Activated CD4-positive, alpha-beta T cell treated with anti-CD3 and anti-CD28 coated beads, Interleukin-2, amount 10 ng/mL, durations not matched to agents 24 days and 14 days (primary cell): ENCODE measurements at regions not wholly inside any gene's neighbourhood (a gene's known extent, or its start where the extent isn't known, plus 50 kb on each side); places are given as distances from the start of the nearest gene placed in this dataset.
"Not testable (repeated sequence)": the region's sequence is repeated elsewhere in the genome, so short reads cannot be mapped to it uniquely, and the experiment has no call there.

Source experiments
- DNase-seq: peaks from one replicate; pipeline ENCODE4 v3.0.0; 2022
- H3K27ac Mint-ChIP-seq: one replicate; pipeline ENCODE4 v1.8.0; 2022; ENCODE audit warnings: mild to moderate bottlenecking, mixed read lengths
- H3K27me3 Mint-ChIP-seq: one replicate; pipeline ENCODE4 v1.8.0; 2022; ENCODE audit warnings: mixed read lengths
- H3K36me3 Mint-ChIP-seq: one replicate; pipeline ENCODE4 v1.8.0; 2022; ENCODE audit warnings: low read depth, mild to moderate bottlenecking, mixed read lengths
- H3K4me1 Mint-ChIP-seq: one replicate; pipeline ENCODE4 v1.8.0; 2021; ENCODE audit warnings: mixed read lengths
- H3K4me3 Mint-ChIP-seq: one replicate; pipeline ENCODE4 v1.8.0; 2022; ENCODE audit warnings: mild to moderate bottlenecking, moderate library complexity, mixed read lengths
- H3K9me3 Mint-ChIP-seq: one replicate; pipeline ENCODE4 v1.8.0; 2021; ENCODE audit warnings: mixed read lengths
- intact Hi-C: fragments of 100-400 bp; cut with micrococcal nuclease; formaldehyde crosslinking; loops from one replicate; pipeline ENCODE4 v1.15.1; 2023

DNA sequence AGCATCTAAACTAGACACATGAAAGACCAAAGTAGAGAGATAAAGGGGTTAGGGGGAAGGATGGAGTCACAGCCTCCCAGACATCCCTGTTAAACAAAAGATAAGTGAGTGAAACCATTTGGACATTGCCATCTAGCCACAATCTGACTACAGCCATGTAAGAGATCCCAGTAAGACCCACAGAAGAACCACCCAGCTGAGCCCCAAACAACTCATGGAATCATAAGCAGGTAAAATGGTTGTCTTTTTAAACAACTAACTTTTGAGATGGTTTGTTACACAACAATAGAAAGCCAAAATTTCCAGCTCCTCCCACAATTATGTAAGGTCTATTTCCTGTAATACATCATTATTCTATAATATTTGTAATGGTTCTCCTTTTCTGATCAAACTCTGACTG is 437.5 kb downstream of the IGSF11 start:
- Mint-ChIP-seq H3K9me3 (peaks cover 6% of the 10 kb centered on the region), H3K27ac (no peak overlapping the region), H3K4me3 (no peak overlapping the region), H3K36me3 (no peaks in the 10 kb centered on the region), H3K4me1 (no peaks in the 10 kb centered on the region), H3K27me3 (no peaks in the 10 kb centered on the region)
- intact Hi-C loops, result no loop called here
- DNase-seq, result no peak

DNA sequence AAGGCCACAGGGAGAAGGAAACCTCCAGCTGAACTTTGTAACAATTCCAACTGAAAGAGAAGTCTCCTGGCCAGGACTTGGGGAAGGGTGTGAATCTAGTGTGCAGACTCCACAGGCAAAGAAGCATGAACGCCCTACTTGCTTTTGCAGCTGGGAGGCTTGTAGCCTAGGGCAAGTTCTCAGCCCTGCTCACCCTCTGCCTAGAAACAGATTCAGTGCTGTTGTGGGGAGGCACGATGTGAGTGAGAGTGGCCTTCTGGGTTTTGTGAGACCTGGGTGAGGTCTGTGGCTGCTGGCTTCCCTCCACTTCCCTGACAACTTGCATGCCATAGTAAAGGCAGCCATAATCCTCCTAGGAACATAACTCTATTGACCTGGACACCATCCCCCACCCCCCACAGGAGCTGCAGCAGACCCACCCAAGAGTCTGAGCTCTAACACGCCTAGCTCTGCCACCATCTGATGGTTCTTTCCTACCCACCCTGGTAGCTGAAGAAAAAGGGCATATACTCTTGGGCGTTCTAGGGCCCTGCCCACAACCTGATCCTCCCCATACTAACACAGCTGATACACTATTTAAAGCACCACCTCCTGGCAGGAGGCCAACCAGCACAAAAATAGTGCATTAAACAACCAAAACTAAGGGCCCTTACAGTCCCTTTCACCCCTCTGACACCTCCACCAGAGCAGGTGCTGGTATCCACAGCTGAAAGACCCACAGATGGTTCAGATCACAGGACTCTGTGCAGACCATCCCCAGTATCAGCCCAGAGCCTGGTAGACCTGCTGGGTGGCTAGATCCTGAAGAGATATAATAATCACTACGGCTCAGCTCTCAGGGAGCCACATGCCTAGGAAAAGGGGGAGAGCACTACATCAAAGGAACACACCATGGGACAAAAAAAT is 426.5 kb downstream of the IGSF11 start:
- Mint-ChIP-seq H3K4me1 (no peaks in the 10 kb centered on the region), H3K36me3 (no peaks in the 10 kb centered on the region), H3K4me3 (no peak overlapping the region), H3K27me3 (no peaks in the 10 kb centered on the region), H3K9me3 (peaks cover 8% of the 10 kb centered on the region), H3K27ac (no peak overlapping the region)
- intact Hi-C loops, result no loop called here
- no peak for DNase-seq

GRCh38 chr3:118618247-118619040 is 416.2 kb downstream of the IGSF11 start:
- no peak for DNase-seq
- H3K4me3 Mint-ChIP-seq, result no peak overlapping the region
- intact Hi-C loops, result no loop called here
- H3K4me1 Mint-ChIP-seq, result no peaks in the 10 kb centered on the region
- H3K27ac Mint-ChIP-seq, result no peak overlapping the region
- no peaks in the 10 kb centered on the region for H3K36me3 Mint-ChIP-seq
- no peaks in the 10 kb centered on the region for H3K9me3 Mint-ChIP-seq
- H3K27me3 Mint-ChIP-seq, result no peaks in the 10 kb centered on the region

DNA sequence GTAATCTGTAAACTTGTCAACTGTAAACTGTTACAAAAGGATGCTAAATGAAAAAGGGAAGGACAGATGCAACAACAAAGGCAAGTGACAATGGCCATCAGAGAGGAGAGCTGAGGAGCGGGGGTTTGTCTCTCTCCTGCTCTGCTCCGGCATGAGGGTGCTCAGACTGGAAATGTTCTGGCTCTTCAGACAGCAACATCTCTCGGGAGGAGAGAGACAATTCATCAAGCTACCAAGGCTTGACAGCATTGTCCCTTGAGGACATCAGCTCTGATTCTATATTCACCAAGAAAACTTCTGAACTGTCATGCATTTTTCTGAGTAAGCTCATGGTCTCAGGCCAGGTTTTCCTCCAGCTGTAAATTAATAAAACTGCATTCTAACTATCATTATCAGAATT is 408.2 kb downstream of the IGSF11 start:
- no peak overlapping the region for H3K27ac Mint-ChIP-seq

DNA sequence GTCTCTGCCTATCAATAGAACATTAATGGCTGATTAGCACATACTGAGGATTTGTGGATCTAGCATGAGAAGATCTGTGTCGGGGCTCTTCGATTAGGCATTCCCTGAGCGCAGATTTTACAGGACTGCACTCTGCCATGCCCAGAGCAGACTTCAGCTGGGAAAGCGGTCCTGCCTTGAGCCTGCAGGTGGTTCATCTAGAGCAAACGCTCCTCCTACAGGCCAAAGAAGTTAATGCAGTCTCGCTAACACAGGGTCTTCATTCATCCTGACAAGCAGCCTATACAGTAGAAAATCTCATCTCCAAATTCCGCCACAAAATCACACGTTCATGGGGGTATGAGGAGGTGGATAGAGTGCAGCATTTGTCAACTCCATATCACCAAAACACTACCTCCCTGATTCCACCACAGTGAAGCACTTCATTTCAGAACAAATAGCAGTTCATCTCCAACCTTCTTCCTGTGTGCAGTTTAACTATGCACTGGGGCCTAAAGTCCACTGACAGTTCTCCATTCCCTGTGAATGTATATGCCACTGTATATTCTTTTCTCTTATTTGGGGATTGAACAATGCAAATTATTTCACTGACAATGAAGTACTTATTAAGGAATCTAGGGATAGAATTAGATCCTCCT is 405.8 kb downstream of the IGSF11 start:
- no peak overlapping the region for H3K4me3 Mint-ChIP-seq
- H3K27ac Mint-ChIP-seq, result no peak overlapping the region
- H3K9me3 Mint-ChIP-seq, result no peaks in the 10 kb centered on the region
- no peaks in the 10 kb centered on the region for H3K4me1 Mint-ChIP-seq
- no peaks in the 10 kb centered on the region for H3K27me3 Mint-ChIP-seq
- no peaks in the 10 kb centered on the region for H3K36me3 Mint-ChIP-seq
- DNase-seq, result peak; percentile 74
- intact Hi-C loops, result no loop called here

More for the DNA sequence above, 408.2 kb downstream of the IGSF11 start:
- Mint-ChIP-seq H3K4me1 (no peaks in the 10 kb centered on the region), H3K4me3 (no peak overlapping the region), H3K27me3 (no peaks in the 10 kb centered on the region), H3K9me3 (no peaks in the 10 kb centered on the region), H3K36me3 (no peaks in the 10 kb centered on the region)
- intact Hi-C loops, result no loop called here
- no peak for DNase-seq

DNA sequence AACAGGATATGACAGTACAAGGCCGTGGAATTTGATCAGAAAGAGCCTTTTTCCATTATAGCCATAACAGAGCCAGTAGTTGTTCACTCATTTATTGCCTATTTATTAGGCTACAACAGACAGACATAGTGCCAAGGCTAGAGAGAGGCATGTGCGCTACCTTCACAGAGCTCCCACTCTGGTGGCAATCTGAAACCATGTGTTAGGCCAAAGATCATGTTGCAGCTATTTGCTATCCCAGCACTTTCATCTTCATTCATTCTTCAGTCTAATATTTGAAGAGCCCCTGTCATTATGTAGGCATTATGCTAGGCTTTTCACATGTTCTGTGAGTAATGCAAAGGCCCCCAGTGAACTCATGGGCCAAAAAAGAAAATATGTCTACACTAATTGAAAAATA is 404.8 kb downstream of the IGSF11 start:
- no peaks in the 10 kb centered on the region for H3K9me3 Mint-ChIP-seq
- no peak for DNase-seq
- H3K36me3 Mint-ChIP-seq, result no peaks in the 10 kb centered on the region
- H3K27ac Mint-ChIP-seq, result no peak overlapping the region
- intact Hi-C loops, result no loop called here
- H3K4me3 Mint-ChIP-seq, result no peak overlapping the region
- no peaks in the 10 kb centered on the region for H3K4me1 Mint-ChIP-seq
- H3K27me3 Mint-ChIP-seq, result no peaks in the 10 kb centered on the region

GRCh38 chr3:118635711-118636110 is 398.9 kb downstream of the IGSF11 start:
- no peak for DNase-seq
- no peaks in the 10 kb centered on the region for H3K9me3 Mint-ChIP-seq
- no peak overlapping the region for H3K27ac Mint-ChIP-seq
- no peaks in the 10 kb centered on the region for H3K36me3 Mint-ChIP-seq
- no peaks in the 10 kb centered on the region for H3K4me1 Mint-ChIP-seq
- intact Hi-C loops, result no loop called here
- no peak overlapping the region for H3K4me3 Mint-ChIP-seq
- H3K27me3 Mint-ChIP-seq, result no peaks in the 10 kb centered on the region

GRCh38 chr3:118636841-118637240 is 397.8 kb downstream of the IGSF11 start:
- Mint-ChIP-seq H3K27me3 (no peaks in the 10 kb centered on the region), H3K36me3 (no peaks in the 10 kb centered on the region), H3K27ac (no peak overlapping the region), H3K4me1 (no peaks in the 10 kb centered on the region), H3K4me3 (no peak overlapping the region), H3K9me3 (no peaks in the 10 kb centered on the region)
- DNase-seq, result no peak
- intact Hi-C loops, result no loop called here

DNA sequence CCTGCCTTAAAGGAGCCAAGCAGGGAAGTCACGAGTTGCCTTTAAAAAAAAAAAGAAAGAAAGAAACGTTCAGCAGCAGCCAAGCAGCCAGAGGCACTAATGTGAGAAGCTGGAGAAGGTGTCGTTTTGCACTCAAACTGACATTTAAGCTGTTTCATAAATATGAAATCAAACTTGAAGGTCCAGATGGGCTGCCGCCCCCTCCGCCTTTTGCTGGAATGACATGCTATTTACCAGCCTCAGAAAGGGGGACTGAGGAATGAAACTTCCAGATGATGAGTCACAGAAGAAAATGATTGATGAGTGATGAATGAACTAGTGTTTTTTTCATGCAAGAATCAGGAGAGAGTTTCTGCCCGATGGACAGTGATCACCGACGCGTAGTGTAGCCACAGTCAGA is 396.8 kb downstream of the IGSF11 start:
- intact Hi-C loops, result no loop called here
- Mint-ChIP-seq H3K4me3 (no peak overlapping the region), H3K27ac (no peak overlapping the region), H3K4me1 (no peaks in the 10 kb centered on the region), H3K9me3 (no peaks in the 10 kb centered on the region), H3K27me3 (no peaks in the 10 kb centered on the region), H3K36me3 (no peaks in the 10 kb centered on the region)
- no peak for DNase-seq

DNA sequence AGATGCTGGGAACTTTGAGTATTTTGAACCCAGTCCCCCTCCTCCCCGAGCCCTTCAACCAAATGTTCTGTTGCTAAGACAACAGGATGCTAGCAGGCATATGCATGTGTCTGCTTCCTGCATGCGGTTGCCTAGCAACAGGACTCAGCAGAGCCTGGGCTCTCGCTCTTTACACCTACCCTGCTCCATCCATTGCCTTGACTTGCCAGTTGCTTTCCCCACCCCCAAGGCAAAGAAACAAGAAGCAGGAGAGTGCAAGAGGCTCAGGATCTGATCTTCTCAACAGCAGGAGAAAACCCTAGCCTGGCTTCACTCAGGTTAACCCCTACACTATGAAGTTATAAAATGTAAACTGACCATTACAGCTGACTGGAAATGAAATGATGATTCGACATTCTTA is 393.0 kb downstream of the IGSF11 start:
- Mint-ChIP-seq H3K4me3 (no peak overlapping the region), H3K9me3 (no peaks in the 10 kb centered on the region), H3K27me3 (no peaks in the 10 kb centered on the region)

GRCh38 chr3:118671192-118671591 is 363.5 kb downstream of the IGSF11 start:
- H3K27me3 Mint-ChIP-seq, result no peaks in the 10 kb centered on the region
- no peak for DNase-seq
- no peak overlapping the region for H3K27ac Mint-ChIP-seq
- intact Hi-C loops, result no loop called here
- H3K36me3 Mint-ChIP-seq, result no peaks in the 10 kb centered on the region
- no peaks in the 10 kb centered on the region for H3K4me1 Mint-ChIP-seq
- no peak overlapping the region for H3K4me3 Mint-ChIP-seq
- no peaks in the 10 kb centered on the region for H3K9me3 Mint-ChIP-seq

More for the DNA sequence above, 393.0 kb downstream of the IGSF11 start:
- Mint-ChIP-seq H3K4me1 (no peaks in the 10 kb centered on the region), H3K36me3 (no peaks in the 10 kb centered on the region), H3K27ac (no peak overlapping the region)
- intact Hi-C loops, result no loop called here
- DNase-seq, result peak; percentile 61

DNA sequence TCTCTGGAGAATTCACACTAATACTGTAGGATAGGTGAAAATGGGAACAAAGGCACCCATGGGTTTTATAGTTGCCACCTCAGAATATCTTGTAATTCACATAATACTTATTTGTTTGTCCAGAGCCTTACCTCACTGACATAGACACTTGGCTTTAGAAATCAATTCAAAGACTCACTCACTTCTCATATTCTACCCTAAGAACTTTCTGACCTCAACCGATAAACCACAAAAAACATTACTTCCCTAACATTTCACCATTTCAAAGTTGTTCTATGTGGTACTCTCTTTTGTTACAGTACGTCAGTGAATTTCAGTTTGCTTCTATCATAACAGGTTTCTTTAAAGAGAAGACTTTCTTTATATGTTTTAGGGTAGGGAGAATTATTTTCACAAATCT is 359.3 kb downstream of the IGSF11 start:
- intact Hi-C loops, result no loop called here
- DNase-seq, result no peak
- Mint-ChIP-seq H3K36me3 (no peaks in the 10 kb centered on the region), H3K27ac (no peak overlapping the region), H3K9me3 (no peaks in the 10 kb centered on the region), H3K27me3 (no peaks in the 10 kb centered on the region), H3K4me1 (no peaks in the 10 kb centered on the region), H3K4me3 (no peak overlapping the region)

GRCh38 chr3:118678663-118679062 is 356.0 kb downstream of the IGSF11 start:
- H3K9me3 Mint-ChIP-seq, H3K4me1 Mint-ChIP-seq, H3K36me3 Mint-ChIP-seq, intact Hi-C loops, H3K27ac Mint-ChIP-seq, DNase-seq, H3K27me3 Mint-ChIP-seq, H3K4me3 Mint-ChIP-seq: not testable (repeated sequence)

- Mint-ChIP-seq H3K4me1 (no peaks in the 10 kb centered on the region), H3K4me3 (no peak overlapping the region), H3K27ac (no peak overlapping the region), H3K9me3 (peaks cover 3% of the 10 kb centered on the region), H3K27me3 (no peaks in the 10 kb centered on the region), H3K36me3 (no peaks in the 10 kb centered on the region)
- intact Hi-C loops, result no loop called here
- DNase-seq, result no peak
These were observed 351.7 kb downstream of the IGSF11 start for GRCh38 chr3:118682921-118683320.
